ENCODE measurements at regions not wholly inside any gene's neighbourhood (a gene's known extent, or its start where the extent isn't known, plus 50 kb on each side); places are given as distances from the start of the nearest gene placed in this dataset.

DNA sequence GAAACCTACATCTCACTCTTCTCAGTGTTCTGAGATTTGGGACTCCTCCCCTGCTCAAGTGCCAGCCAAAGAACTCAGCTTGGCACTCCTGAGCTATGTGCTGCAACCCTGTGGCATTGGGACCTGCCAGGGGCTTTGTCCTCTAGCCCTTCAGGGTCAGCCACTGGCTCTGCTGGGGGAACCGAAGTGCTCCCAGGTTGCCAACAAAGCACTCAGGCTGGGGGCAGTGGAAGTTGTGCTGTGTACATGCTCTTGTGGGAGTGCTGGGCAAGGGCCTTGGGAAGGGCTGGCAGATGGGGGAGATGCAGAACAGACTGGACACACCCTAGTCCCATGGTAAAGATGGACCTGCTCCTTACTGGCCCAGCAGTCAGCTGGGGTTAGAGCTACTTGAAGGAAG is 498.6 kb downstream of the CAAP1 start:
- no peak for DNase-seq (ENCODE audit: low spot score)

DNA sequence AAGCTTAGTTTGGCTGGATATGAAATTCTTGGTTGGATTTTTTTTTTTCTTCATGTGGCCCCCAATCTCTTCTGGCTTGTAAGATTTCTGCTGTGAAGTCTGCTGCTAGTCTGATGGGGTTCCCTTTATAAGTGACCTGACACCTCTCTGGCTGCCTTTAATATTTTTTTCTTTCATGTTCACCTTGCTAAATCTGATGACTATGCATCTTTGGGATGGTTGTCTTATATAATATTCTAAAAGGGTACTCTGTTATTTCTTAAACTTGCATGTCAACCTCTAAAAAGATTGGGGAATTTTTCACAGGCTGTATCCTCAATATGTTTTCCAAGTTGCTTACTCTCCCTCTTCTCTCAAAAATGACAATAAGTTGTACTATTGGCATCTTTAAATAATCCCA is 500.0 kb downstream of the CAAP1 start:
- no peak for DNase-seq (ENCODE audit: low spot score)

DNA sequence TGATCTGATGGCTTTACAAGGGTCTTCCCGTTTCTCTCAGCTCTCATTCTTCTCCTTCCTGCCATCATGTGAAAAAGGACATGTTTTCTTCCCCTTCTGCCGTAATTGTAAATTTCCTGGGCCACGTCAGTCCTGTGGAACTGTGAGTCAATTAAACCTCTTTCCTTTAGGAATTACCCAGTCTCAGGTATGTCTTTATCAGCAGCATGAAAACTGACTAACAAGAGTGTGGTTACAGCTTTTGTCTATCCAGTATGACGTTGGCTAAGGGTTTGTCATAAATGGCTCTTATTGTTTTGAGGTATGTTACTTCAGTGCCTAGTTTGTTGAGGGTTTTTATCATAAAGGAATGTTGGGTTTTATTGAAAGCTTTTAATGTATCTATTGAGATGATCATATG is 501.6 kb downstream of the CAAP1 start:
- no peak for DNase-seq (ENCODE audit: low spot score)

DNA sequence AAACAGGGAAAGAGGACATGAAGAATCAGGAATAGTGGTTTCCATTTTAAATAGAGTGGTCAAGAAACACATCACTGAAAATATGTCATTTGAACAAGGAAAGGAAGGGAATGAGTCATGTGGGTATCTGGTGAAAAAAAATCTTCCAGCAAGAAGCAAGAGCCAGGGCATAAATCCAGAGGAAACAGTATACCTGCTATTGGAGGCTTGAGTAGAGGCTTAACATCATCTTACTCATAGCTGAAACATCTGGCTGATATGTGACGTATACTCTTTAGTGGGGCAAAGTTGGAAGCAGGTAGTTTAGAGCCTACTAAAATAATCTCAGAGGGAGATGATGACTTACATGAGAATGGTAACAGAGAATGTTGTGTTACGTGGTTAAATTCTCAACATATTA is 517.2 kb downstream of the CAAP1 start:
- DNase-seq (ENCODE audit: low spot score), result no peak

DNA sequence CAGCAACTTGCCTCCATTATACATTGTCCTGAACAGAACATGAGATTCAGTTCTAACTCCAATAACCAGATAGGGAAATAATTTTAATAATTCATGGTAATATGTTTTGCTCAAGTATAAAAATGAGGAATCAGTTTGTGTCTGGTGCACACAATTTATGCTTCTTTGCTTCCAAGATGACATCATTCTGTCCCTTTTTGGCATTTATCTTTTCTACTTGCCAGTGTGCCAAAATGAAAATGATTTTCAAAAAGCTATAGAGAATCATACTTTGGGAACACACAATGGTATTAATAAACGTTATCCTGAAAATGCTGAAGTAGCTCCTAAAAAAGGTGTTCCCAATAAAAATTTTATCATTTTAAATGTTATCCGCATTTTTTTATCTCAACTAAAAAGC is 519.0 kb downstream of the CAAP1 start:
- no peak for DNase-seq (ENCODE audit: low spot score)

DNA sequence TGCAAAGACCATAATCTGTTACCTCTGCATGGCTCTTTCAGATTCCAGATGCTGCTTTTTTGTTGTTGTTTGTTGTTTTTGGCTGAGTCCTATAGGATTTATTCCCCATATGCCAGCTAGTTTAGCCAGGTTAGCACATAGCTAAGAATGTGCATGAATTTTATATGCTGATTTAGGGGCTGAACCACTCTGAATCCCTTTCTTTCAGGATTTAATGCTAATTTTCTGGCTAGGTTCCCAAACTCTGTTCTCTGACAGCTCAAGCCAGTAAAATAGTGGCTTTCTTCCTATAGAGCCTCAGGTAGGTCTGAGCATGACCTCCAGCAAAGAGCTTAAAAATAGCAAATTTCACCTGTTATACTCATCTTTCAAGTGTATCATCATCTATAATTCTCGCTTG is 521.4 kb downstream of the CAAP1 start:
- DNase-seq (ENCODE audit: low spot score), result no peak

DNA sequence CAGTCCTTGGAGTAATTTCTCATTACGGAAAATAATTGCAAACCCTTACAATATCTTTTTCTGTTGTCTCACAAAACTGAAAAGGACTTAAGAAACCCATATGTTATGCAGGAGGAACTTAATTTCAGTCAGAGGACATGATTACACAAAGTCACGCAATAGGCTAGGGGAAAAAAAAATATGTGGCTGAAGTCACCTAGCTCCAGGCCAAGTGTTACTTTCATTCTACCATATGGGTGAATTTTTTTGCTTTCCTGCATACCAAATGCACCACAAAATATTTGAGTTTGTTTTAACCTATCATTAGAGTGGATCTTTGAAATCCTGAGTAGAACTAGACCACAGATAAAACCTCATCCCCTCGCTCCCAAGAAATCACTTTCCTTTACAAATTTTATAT is 523.5 kb downstream of the CAAP1 start:
- no peak for DNase-seq (ENCODE audit: low spot score)

DNA sequence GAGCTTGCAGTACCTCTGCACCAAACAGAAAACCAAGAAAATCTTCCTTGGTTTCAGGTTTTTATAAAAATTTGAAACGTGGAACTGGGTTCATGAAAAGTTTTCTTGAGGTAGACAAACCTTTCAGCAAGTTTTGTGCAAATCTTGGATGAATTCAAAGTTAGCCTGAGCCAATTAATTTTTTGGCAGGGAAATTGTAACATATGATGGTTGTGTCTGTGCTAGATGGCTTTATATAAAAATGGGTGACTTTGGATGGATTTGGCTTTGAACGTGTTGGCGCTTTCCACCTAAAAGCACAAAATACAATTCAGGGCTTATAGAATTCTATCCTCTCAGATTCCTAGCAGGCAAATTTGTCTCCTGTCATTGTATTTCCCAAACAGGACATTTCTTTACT is 524.4 kb downstream of the CAAP1 start:
- DNase-seq (ENCODE audit: low spot score), result no peak

DNA sequence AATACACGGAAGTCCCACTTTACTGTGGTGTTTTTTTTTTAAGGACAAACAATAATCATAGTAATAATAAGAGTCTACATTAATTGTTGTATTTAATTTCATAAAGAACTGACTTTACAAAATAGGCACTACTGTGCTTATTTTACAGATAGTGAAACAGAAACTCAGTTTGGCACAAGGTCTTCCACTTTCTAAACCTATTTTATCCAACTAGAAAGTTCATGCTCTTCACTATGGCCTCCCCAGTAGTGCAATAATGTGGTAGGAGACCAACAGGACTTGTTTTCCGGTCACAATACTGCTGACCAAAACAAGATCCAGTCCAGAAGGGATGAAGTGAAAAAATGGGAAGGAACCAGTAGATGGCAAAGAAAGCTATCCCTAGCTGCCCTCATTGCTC is 531.6 kb downstream of the CAAP1 start:
- no peak for DNase-seq (ENCODE audit: low spot score)

DNA sequence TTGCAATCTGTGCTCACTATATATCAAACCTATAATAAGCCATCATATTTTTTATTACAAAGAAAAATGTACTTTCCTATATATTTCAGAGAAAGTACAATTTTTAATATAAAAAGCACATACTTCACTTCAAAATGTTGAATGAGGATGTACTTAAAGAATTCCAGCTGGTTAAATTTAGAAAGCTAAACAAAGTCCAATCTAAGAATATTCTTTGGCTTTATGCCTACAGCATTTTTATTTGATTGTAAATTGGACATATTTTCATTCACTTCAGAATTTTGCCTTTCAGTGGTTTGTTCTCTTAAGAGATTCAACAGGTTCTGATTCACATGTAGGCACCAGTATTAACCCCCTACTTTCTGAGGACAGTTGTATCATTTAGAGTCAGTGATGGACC is 533.8 kb downstream of the CAAP1 start:
- no peak for DNase-seq (ENCODE audit: low spot score)

DNA sequence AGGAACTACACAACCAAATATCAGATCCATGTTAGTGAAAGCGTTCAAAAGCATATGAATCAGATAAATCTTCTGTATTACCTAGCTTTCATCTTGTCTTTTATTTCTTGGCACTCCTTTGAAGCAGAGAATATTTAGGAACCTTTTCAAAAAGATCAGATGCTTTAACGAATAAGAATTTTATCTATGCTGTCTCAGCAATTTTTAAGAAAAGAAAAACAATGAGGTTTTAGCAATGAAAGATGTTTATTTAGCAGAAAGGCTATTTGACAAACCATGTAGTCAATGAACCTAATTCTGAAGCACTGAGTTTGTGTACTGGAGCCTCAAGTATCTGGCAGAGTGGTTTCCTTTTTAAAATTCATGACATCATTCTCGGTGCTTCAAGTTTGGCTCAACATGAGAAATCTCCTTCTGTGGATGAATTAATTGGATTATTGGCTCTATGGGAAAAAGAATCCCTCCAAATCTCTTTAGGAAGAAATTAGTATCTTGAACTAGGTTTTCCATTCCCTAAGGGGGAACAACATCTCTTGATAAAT is 534.7 kb downstream of the CAAP1 start:
- DNase-seq (ENCODE audit: low spot score), result no peak

DNA sequence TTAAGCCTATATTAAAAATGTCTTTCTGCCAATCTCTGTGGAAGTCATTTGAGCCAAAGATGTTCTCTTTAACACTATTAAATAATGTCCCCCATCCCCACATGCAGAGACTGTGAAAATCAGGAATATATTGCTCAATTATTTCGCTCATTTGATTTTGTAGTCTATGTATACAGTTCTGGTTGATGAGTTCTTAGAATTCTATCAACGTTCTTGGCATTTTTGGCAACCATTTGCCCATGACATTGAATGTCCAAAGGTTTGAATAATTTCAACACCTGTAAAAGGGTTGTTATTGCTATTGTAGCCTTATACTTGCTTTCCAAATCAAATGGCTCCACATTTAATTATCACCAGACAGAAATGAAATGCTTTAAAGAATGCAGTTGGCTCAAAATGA is 536.1 kb downstream of the CAAP1 start:
- DNase-seq (ENCODE audit: low spot score), result no peak

DNA sequence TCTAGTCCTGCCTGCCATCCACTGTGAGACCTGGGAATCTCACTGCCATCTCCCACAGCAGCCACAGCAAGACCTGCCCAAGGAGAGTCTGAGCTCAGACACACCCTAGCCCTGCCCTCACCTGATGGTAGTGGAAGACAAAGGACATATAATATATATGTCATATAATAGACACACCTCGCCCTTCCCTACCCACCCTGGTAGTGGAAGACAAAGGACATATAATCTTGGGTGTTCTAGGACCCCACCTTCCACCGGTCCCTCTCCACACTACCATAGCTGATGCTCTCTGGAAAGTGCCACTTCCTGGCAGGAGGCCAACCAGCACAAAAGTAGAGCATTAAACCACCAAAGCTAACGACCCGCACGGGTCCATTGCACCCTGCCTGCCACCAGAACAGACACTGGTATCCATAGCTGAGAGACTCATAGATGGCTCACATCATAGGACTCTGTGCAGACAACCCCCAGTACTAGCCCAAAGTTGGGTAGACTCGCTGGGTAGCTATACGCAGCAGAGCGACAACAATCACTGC is 545.6 kb downstream of the CAAP1 start:
- DNase-seq (ENCODE audit: low spot score), result no peak

DNA sequence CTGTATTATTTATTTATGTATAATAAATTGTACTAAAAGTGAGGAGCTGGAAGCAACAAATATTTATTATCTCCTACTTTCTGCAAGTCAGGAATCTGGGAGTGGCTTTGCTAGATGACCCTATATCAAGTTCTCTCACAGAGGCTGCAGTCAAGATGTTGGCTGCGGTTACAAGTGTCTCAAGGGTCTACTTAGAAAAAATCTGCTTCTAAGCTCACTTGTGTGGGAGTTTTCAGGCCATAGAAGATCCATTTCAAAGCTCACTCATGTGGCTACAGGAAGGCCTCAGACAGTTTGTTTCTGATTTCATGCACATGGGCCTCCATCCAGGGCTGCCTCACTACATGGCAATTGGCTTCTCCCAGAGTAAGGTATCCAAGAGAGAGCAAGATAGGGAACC is 551.1 kb downstream of the CAAP1 start:
- DNase-seq (ENCODE audit: low spot score), result no peak

DNA sequence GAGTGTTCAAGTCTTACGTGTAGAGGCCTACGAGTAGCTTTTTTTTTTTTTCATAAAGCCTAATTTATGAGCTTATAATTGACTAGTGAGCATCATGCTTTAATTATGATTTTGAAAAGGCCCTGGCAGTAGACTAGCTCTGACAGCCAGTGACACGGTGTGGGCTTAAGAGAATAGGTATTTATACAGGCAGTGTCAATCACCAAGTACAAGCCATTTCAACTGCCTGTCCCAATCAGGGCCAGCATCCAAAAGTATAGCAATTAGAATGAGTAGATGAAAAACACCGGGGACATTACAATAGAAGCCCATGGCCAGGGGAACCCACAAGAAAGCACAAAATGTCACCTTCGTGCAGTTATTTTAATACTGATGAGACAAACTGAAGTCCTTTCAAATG is 552.8 kb downstream of the CAAP1 start:
- DNase-seq (ENCODE audit: low spot score), result no peak

DNA sequence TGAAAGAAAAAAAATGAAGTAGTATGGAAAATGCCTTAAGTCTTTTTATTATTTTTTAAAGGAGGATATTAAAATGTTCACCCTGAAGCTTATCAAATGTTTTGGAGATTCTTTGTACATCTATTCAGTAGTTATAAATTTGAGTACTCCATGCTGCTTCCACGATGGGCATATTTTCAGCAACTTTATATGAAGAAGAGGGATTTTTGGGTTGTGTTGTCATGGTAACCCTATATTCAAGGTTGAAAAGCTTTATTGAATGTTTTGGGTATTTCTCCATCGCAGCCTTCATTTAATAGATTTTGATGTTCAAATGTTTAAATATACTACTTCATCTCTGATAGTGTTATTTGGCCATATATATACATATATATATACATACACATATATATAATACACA is 557.5 kb downstream of the CAAP1 start:
- DNase-seq (ENCODE audit: low spot score), result no peak

DNA sequence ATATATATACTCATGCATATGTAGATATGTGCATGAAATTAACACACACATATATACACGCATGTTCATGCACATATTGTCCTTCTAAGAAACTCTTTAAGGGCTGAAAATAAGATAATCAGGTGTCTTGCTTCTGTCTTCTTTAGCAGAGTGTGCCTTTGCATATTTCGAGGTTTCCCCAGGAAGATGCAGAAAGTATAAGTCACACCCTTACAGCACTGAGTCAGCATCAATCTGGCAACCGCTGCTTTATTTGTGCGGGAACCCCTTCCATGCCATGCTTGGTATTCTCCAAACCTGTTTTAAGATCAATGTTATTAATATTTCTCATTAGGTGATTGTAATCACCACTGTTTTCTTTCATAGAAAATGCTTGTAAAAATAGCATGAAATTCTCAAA is 557.9 kb downstream of the CAAP1 start:
- DNase-seq (ENCODE audit: low spot score), result no peak

DNA sequence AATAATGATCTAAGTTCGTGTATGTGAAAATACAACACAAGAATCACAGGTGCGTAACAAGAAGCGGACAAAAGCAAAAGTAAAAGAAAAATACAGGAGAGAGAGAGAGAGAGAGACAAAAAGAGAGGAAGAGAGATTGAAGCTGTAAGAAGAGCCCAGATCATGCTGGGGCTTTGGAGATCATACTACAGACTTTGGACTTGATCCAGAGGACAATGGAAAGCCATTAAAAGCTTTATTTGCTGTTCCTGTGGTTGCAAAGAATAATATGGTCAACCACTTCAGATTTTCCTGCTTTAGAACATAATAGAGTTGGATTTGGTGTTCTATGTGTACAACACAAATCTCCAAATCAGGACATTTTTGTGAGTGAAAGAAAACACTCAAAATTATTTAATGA is 561.4 kb downstream of the CAAP1 start:
- DNase-seq (ENCODE audit: low spot score), result no peak

DNA sequence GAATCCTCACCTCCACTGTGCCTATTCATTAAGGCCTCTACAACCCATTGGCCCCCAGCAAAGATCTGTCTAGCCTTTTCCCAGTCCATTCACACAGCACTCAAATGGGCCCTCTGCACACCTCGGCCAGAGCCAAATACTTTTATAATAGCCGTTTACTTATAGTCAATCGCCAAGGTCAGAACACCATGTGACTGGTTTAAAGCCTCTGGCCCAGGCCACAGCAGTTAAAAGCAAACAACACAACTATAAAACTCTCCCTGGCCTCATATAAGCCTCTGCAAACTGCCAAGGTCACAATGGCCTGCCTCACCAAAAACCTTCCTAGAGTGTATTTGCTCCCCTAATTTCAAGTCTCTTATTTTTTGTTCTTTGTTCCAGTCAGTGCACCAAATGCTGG is 562.6 kb downstream of the CAAP1 start:
- DNase-seq (ENCODE audit: low spot score), result no peak

DNA sequence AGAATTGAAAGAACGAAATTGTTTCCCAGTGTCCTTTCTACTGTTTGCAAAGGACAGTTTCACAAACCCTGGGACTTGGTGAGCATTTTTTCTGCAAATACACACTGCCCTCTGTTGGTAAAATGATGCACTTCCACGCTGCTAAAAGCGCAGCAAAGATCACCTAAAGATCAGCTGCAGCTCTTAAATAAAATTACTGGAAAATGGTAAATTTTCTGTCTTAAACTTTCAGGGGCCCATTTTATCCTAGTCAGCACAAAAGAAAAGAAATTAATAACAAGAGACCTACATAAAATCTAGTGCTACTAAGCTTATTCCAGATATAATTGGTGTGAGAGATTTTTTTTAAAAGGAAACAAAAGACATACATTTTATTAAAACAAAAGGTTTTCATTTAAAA is 566.0 kb downstream of the CAAP1 start:
- DNase-seq (ENCODE audit: low spot score), result peak; percentile 4

DNA sequence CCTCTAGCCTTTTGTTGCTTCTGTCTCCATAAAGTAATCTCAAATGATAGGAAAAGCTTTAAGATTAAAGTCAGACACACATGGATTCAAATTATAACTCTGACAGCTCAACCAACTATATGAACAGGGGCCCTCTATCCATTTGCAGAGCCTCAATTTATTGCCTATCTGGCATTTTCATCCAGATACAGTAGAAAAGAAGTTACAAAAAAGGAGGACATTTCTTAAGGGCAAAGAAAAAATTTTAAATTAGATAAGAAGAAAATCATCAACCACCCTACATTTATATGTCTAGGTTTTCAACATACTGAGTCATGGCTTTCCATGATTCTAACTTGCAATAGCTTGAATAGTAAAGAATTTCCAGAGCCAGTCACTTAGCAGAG is 567.2 kb downstream of the CAAP1 start:
- DNase-seq (ENCODE audit: low spot score), result no peak

DNA sequence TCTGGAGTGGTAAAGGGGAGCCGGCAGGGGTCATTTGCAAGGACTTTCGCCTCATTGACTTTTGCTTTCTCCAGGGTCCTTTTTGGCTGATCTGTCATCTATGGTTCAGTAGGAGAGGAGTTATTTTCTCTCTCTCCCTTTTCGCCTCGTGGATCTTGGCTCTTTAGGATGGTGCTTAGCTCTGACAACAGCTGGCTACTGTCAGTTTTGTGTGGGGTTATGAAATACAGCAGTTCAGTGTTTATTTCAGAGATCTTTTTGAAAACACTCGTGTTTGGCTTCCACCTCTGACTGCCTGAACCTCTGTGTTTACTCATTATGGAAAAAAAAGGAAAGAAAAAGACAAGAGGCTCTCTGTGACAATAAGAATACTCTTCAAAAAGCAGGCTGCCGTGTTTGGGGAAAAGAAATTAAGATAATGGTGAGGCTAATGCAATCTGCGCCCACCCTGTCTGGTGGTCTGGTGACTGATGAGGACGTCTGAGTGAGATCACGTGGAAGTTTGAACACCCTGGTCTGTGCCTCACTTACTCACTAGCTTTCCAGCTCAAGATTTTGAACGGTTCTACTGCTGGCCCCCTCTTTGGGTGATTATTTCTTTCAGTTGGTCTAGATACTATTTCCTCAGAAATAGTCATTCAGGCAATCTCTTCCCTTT is 567.7 kb downstream of the CAAP1 start:
- no peak for DNase-seq (ENCODE audit: low spot score)

DNA sequence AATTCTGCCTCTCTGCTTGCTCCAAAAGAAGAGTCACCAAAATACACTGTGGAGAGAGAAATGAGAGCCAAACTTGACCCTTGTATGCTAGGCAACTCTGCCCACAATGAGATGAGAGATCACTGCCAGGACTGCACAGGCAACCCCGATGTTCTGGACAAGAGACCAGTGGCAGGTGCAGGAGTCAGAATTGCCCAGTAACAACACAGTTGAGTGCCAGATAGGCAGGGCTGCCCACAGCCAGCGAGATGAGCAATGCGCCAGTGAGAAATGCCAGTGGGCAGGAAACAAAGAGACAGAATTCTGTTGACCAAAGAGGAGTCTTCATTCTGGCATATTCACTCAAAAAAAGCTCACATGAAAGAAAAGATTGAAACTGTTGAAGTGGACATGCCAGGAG is 570.7 kb downstream of the CAAP1 start:
- DNase-seq (ENCODE audit: low spot score), result no peak

DNA sequence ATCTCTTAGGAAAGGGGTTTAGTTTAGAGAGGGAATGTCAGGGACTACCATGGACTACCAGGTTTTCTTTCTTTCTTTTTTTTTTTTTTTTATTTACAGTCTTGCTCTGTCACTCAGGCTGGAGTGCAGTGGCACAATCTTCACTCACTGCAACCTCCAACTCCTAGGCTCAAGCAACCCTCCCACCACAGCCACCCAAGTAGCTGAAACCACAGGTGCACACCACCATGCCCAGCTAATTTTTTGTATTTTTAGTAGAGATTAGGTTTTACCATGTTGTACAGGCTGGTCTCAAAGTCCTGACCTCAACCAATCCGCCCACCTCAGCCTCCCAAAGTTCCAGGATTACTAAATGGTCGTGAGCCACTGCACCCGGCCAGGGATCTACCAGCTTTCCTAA is 572.7 kb downstream of the CAAP1 start:
- no peak for DNase-seq (ENCODE audit: low spot score)
